ENCODE measurements at regions not wholly inside any gene's neighbourhood (a gene's known extent, or its start where the extent isn't known, plus 50 kb on each side); places are given as distances from the start of the nearest gene placed in this dataset.

DNA sequence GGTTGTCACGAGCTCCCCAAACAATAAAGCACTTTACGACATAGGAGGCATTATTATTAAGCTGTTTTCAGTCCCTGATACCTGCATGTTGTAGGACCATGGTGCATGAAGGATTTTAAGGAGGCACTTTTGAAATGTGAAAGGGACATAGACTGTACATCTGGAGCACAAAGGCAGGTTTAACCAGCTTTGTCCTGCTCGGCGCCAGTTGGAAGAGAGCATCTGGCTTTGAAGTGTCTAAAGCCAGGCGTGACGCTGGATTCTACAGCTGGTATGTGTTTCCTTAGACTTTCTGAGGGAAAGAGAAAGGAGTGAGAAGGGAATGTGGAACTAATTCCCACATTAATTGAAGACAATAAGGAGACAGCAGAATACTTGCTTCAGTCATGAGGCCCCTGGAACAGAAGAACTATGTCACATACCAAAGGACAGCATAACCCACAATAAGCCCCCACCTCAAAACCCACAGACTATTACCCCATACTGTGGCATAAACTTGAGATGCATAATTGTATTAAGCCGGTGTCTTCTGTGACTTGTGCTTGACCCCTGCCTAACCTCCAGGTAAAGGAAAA lies 381.0 kb upstream of the MEX3C start:
- TF ChIP-seq POLR2A (IDR thresholded peaks at IDR 0.05; ENCODE audit: low read length) = no peak
- TF ChIP-seq GATA1 (IDR thresholded peaks at IDR 0.05; ENCODE audit: low read depth, low read length) = no peak
